ENCODE measurements at regions not wholly inside any gene's neighbourhood (a gene's known extent, or its start where the extent isn't known, plus 50 kb on each side); places are given as distances from the start of the nearest gene placed in this dataset.

- Histone ChIP-seq H3K36me3 (ENCODE audit: control insufficient read depth, insufficient read depth, low read length) (no peaks in the 10 kb centered on the region), H3K27me3 (ENCODE audit: control insufficient read depth, insufficient read depth, low read length) (no peaks in the 10 kb centered on the region), H3K4me3 (ENCODE audit: low read depth, low read length) (no peak overlapping the region)
- TF ChIP-seq CTCF (IDR thresholded peaks at IDR 0.05; ENCODE audit: insufficient read depth, low read depth, low read length): no peak
- DNase-seq (ENCODE audit: low read depth): no peak
- CTCF ChIA-PET: no interaction called here
- POLR2A ChIA-PET: no interaction called here
These were observed 190.7 kb upstream of the FAM241A start for GRCh38 chr4:111954550-111954949.

- no peak for TF ChIP-seq CTCF (IDR thresholded peaks at IDR 0.05; ENCODE audit: insufficient read depth, low read depth, low read length)
- no peak overlapping the region for H3K4me3 ChIP-seq (ENCODE audit: low read depth, low read length)
- H3K36me3 ChIP-seq (ENCODE audit: control insufficient read depth, insufficient read depth, low read length): no peaks in the 10 kb centered on the region
- DNase-seq (ENCODE audit: low read depth): no peak
- POLR2A ChIA-PET: no interaction called here
- CTCF ChIA-PET: no interaction called here
- no peaks in the 10 kb centered on the region for H3K27me3 ChIP-seq (ENCODE audit: control insufficient read depth, insufficient read depth, low read length)
These were observed 190.3 kb upstream of the FAM241A start for GRCh38 chr4:111955001-111955400.

- Histone ChIP-seq H3K27me3 (ENCODE audit: control insufficient read depth, insufficient read depth, low read length) (no peaks in the 10 kb centered on the region), H3K36me3 (ENCODE audit: control insufficient read depth, insufficient read depth, low read length) (no peaks in the 10 kb centered on the region), H3K4me3 (ENCODE audit: low read depth, low read length) (no peak overlapping the region)
- no peak for TF ChIP-seq CTCF (IDR thresholded peaks at IDR 0.05; ENCODE audit: insufficient read depth, low read depth, low read length)
- DNase-seq (ENCODE audit: low read depth): no peak
- ChIA-PET POLR2A (no interaction called here), CTCF (interaction anchor here (0.7 kb wide), 1 partner anchor 151 kb away, joined by 3 read pairs; no protein-coding TSS in a partner anchor)
These were observed 188.1 kb upstream of the FAM241A start for GRCh38 chr4:111957116-111957515.

GRCh38 chr4:111957997-111958396 is 187.3 kb upstream of the FAM241A start:
- DNase-seq (ENCODE audit: low read depth): no peak
- Histone ChIP-seq H3K27me3 (ENCODE audit: control insufficient read depth, insufficient read depth, low read length) (no peaks in the 10 kb centered on the region), H3K36me3 (ENCODE audit: control insufficient read depth, insufficient read depth, low read length) (no peaks in the 10 kb centered on the region), H3K4me3 (ENCODE audit: low read depth, low read length) (no peak overlapping the region)
- TF ChIP-seq CTCF (IDR thresholded peaks at IDR 0.05; ENCODE audit: insufficient read depth, low read depth, low read length): no peak
- CTCF ChIA-PET: interaction anchor here (1.0 kb wide), 1 partner anchor 38 kb away, joined by 3 read pairs; no protein-coding TSS in a partner anchor
- POLR2A ChIA-PET: no interaction called here

GRCh38 chr4:111959222-111959621 is 186.0 kb upstream of the FAM241A start:
- TF ChIP-seq CTCF (IDR thresholded peaks at IDR 0.05; ENCODE audit: insufficient read depth, low read depth, low read length): no peak
- H3K4me3 ChIP-seq (ENCODE audit: low read depth, low read length): no peak overlapping the region
- H3K27me3 ChIP-seq (ENCODE audit: control insufficient read depth, insufficient read depth, low read length): no peaks in the 10 kb centered on the region
- DNase-seq (ENCODE audit: low read depth): no peak
- ChIA-PET POLR2A (no interaction called here), CTCF (no interaction called here)
- no peaks in the 10 kb centered on the region for H3K36me3 ChIP-seq (ENCODE audit: control insufficient read depth, insufficient read depth, low read length)
